ENCODE measurements at regions not wholly inside any gene's neighbourhood (a gene's known extent, or its start where the extent isn't known, plus 50 kb on each side); places are given as distances from the start of the nearest gene placed in this dataset.
A peak's percentile ranks its signal among the peaks of the same experiment; 100 is the strongest.

GRCh38 chr2:236317938-236318396 lies 53.8 kb upstream of the ASB18 start:
- no peak for DNase-seq

GRCh38 chr2:236318401-236318800 lies 54.2 kb upstream of the ASB18 start:
- DNase-seq = no peak

- peak in 1 of 2 experiments; percentile 9 for DNase-seq
Measured at GRCh38 chr2:236319036-236319435, 54.8 kb upstream of the ASB18 start.

GRCh38 chr2:236321415-236321814 lies 57.2 kb upstream of the ASB18 start:
- no peak for DNase-seq

GRCh38 chr2:236333417-236334121 lies 69.4 kb upstream of the ASB18 start:
- DNase-seq = no peak

- no peak for DNase-seq
Measured at GRCh38 chr2:236334122-236334876, 70.1 kb upstream of the ASB18 start.

- DNase-seq = no peak
Measured at GRCh38 chr2:236335696-236336574, 71.7 kb upstream of the ASB18 start.

- no peak for DNase-seq
Measured at GRCh38 chr2:236336575-236337464, 72.6 kb upstream of the ASB18 start.

- no peak for DNase-seq
Measured at GRCh38 chr2:236337465-236338325, 73.5 kb upstream of the ASB18 start.

- peak; percentile 22 to 72 for DNase-seq
Measured at GRCh38 chr2:236338495-236339184, 74.4 kb upstream of the ASB18 start.

- DNase-seq = no peak
Measured at GRCh38 chr2:236340251-236340650, 76.0 kb upstream of the ASB18 start.

- DNase-seq = no peak
Measured at GRCh38 chr2:236341067-236341466, 76.9 kb upstream of the ASB18 start.

GRCh38 chr2:236341721-236342120 lies 77.5 kb upstream of the ASB18 start:
- no peak for DNase-seq

GRCh38 chr2:236342507-236342906 lies 78.3 kb upstream of the ASB18 start:
- no peak for DNase-seq

- DNase-seq = no peak
Measured at GRCh38 chr2:236342951-236343350, 78.7 kb upstream of the ASB18 start.

- DNase-seq = peak; percentile 78 to 90
Measured at GRCh38 chr2:236343400-236344161, 79.4 kb upstream of the ASB18 start.

GRCh38 chr2:236344446-236344845 lies 80.2 kb upstream of the ASB18 start:
- no peak for DNase-seq

- no peak for DNase-seq
Measured at GRCh38 chr2:236345081-236345714, 81.0 kb upstream of the ASB18 start.

GRCh38 chr2:236346366-236346765 lies 82.2 kb upstream of the ASB18 start:
- DNase-seq = no peak
